ENCODE measurements at regions not wholly inside any gene's neighbourhood (a gene's known extent, or its start where the extent isn't known, plus 50 kb on each side); places are given as distances from the start of the nearest gene placed in this dataset.

- no peak for TF ChIP-seq POLR2A (IDR thresholded peaks at IDR 0.05; ENCODE audit: low read depth, low read length)
- no peak for TF ChIP-seq POLR2AphosphoS5 (IDR thresholded peaks at IDR 0.05; ENCODE audit: low read depth, low read length)
Measured at GRCh38 chr15:37339856-37340255, 239.5 kb upstream of the MEIS2 start.
